Stimulated activated CD4-positive, alpha-beta T cell treated with anti-CD3 and anti-CD28 coated beads, TNF-alpha, amount 100 ng/mL, for 1 hour (primary cell): ENCODE measurements at regions not wholly inside any gene's neighbourhood (a gene's known extent, or its start where the extent isn't known, plus 50 kb on each side); places are given as distances from the start of the nearest gene placed in this dataset.
"Not testable (repeated sequence)": the region's sequence is repeated elsewhere in the genome, so short reads cannot be mapped to it uniquely, and the experiment has no call there.

Source experiments
- DNase-seq, 3 donors: peaks; one replicate each; pipeline ENCODE4 v3.0.0-alpha.2; 2020; ENCODE audit warnings: low read depth in 3 of 3, low spot score in 1 of 3

DNA sequence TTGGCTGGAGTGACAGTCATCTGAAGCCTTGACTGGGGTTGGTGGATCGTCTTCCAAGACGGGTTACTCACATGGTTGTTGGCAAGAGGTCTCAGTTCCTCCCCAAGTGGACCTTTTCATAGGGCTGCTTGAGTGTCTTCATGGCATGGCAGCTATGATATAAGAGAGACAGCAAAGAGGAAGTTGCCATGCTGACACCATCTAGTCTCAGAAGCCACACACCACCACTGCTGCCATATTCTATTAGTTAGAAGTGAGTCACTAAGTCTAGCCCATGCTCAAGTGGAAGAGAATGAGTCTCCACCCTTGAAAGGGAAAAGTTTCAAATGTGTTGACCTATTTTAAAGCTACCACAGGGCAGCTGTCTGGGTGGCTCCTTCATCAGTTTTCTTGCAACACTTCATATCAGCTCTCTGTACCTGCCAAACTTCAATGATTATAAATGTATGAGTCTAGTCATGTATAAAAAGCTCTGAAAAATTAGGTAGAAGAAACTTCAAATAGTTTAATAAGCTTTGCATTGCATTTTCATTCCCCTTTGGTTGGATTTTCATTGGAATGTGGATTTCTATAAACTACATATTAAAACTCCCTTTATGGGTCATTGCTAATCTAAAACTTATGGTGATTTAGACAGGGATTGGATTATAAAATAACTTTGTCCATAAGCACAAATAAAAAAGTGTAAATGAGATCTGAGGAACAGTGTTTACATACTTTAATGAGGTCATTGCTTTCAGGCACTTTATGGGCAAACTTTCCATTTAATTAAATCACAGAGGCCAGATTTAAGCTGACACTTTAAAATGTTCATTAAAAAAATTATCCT, 68.0 kb upstream of the ATXN3L start:
- DNase-seq = no peak

DNA sequence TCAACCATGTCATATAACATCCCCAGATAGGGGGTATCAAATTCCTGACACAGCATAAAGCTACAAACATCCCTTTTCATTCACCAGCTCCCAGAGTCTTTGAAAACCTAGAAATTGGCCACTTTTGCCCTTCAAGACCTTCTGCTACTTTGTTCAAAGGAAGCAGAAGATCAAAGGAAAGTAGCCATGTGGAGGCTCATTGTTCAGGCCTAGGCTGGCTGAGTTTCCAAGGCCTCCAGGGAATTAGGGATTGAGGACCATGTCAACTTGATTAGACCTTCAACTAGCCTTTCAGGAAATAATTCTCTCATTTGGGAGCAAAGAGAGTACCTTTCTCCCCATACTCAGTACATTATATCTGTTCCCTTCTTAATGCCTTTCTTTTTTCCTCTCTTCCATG, 66.8 kb upstream of the ATXN3L start:
- DNase-seq = no peak

DNA sequence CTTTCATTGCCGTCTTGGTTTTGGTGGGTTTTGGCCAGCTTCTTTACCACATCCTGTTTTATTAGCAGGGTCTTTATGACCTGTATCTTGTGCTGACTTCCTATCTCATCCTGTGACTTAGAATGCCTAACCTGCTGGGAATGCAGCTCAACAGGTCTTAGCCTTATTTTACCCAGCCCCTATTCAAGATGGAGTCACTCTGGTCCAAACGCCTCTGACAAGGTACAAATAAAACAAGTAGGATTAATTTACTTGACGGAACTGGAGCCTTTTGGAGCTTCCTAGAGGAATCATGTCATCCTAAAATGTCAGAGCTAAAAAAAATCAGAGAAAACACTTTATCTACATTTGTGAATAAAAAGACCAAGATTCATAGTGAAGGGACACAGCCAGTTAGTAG, 66.2 kb upstream of the ATXN3L start:
- no peak for DNase-seq

DNA sequence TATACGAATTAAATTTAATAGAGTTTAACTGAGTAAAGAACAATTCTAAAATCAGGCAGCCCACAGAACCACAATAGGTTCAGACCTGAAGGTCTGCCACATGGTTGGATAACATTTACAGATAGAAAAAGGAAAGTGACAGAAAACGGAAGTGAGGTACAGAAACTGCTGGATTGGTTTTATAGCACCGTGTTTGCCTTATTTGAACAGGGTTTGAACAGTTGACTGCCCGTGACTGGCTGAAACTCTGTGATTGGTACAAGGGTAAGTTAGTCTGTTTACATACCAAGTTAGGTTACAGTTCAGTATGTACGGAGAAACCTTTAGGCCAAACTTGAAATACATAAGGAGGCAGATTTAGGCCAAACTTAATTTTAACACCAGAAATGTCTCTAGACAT, 64.1 kb upstream of the ATXN3L start:
- no peak for DNase-seq

DNA sequence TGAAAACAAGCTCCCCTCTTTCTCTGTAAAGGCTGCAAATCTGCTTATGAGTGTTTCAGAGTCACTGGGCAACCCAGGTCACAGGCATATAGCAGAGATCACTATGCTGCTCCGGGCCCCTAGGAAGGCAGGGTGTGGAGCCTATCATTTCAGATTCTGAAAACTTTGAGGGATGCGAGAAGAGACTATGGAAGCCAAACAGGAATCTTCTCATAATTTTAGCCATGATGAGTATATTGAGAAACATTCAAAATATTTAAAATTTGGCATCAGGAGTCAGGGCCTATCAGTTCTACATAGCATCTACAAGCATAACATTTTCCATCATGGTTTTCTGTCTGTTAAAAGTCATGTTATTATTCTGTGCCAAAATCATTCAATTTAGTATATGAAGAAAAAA, 61.7 kb upstream of the ATXN3L start:
- no peak for DNase-seq

DNA sequence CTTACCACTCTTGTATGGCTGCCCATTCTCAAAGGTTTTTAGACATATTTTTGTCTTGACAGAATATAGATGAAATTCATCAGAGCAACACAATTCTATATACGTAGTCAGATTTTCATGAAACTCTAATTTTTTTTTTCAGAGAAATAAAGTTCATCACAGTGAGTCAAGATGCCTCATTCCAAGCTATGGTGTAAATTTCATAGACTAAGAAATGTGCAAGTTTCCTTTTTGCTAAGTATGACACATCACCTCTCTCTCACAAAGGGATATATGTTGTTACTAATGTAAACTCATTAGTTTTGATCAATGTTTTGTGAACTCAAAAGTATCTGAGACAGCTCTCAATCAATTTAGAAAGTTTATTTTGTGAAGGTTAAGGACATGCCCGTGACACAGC, 60.4 kb upstream of the ATXN3L start:
- DNase-seq = no peak

DNA sequence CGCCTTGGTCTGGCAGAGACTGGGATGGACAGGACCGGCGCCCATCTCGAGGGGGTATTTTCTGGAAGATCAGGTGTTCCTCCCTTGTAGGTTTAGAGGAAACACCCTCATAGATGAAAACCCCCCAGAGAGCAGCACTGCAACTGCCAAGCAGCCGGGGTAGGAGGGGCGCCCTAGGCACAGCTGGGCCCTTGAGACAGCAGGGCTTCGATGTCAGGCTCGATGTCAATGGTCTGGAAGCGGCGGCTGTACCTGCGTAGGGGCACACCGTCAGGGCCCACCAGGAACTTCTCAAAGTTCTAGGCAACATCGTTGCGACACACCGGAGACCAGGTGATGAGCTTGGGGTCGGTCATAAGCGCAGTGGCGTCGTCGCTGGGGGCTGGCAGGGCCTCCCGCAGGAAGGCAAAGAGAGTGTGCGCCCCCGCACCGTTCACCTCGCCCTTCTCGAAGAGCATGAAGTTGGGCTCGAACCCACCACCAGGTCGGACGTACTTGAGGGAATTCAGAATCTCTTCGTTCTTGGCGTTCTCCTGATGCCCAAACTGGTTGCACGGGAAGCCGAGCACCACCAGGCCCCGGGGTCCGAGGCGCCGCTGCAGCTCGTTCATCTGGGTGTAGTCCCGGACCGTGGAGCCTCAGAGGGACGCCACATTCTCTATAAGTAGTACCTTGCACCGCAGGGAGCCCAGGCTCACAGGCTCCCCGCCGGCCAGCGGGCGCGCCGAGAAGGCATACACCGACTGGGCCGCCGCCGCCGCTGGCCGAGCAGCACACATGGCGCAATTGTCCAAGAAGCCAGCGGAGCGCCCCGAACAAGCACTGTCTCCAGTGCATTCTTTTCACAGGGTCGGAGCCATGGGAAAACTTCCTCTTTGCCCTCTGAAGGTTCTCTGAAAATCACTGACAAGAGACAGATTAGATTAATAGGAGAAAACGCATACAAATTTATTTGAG, 59.0 kb upstream of the ATXN3L start:
- not testable (repeated sequence) for DNase-seq

DNA sequence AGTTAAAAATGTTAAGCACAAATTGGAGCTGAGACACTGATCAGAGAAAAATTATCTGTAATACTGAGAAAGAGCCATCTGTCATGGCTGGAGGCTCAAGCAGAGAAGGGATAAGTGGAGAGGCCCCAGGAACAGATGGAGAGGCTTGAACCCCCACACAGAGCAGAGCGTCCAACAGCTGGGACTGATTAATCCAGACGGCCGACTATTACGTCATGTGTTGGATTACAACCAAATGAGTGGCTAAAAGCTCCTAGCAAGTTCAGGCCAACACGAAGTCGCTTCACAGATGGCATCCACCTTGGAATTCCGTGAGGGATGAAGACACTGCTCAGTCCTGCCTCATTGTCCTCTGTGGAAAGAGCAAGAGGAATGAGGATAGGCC, 57.7 kb upstream of the ATXN3L start:
- DNase-seq = no peak

DNA sequence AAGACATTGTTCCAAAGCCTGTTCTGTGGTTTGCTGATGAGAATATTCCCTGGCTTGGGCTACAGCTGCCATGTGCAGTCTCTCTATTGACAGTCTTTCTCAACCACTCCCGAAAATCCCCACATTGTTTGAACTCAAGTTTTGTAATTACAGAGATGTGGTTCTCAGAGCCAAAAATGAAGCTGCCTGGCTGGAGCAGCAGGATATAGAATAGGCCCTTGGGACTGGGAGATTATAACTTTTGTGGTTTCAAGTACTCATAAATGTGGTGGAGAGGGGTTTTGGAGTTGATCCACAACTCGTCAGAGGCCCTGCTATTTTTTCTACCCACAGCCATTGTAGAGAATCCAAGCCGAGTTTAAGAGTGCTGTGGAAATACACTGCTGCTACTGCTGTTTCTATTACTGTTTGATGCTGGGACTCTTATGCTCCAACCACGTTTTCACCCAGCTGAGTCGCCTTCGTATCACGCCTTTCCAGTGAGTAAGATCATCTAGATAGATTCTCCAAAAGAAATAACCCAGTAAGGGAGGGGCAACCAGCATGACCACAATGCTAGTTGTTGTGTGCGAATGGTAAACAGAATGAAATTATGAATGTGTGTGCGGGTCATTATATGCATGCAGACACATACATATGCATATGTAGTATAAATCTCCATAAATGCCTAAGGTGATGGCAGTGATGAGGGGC, 57.1 kb upstream of the ATXN3L start:
- no peak for DNase-seq

DNA sequence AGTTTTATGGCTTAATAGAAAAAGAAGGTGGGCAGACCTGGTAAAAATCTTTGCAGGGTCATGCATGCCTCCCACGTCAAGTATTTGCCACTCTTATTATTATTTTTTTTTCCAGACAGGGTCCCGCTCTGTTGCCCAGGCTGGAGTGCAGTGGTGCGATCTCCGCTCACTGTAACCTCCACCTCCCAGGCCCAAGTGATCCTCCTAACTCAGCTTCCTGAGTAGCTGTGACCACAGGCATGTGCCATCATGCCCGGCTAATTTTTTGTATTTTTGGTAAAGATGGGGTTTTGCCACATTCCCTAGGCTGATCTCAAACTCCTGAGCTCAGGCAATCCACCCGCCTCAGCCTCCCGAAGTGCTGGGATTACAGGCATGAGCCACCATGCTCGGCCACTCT, 55.7 kb upstream of the ATXN3L start:
- not testable (repeated sequence) for DNase-seq

DNA sequence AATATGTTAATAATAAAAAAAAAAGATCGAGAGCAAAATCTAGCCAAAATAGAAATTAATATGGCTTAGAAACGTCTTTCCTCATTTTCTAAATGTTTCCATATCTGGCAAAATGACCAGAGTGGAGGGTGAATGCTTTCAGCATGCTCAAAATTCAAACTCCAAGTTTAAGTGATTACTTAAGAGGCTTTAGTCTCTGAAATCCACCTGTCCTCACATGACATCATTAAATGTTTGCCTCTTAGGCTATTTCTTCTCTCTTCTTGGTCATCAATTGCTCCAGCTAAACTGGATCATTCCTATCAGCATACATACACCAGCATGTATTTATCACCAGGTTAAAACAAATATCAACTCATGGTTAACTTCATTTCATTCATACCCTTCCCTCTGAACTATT, 54.5 kb upstream of the ATXN3L start:
- no peak for DNase-seq

DNA sequence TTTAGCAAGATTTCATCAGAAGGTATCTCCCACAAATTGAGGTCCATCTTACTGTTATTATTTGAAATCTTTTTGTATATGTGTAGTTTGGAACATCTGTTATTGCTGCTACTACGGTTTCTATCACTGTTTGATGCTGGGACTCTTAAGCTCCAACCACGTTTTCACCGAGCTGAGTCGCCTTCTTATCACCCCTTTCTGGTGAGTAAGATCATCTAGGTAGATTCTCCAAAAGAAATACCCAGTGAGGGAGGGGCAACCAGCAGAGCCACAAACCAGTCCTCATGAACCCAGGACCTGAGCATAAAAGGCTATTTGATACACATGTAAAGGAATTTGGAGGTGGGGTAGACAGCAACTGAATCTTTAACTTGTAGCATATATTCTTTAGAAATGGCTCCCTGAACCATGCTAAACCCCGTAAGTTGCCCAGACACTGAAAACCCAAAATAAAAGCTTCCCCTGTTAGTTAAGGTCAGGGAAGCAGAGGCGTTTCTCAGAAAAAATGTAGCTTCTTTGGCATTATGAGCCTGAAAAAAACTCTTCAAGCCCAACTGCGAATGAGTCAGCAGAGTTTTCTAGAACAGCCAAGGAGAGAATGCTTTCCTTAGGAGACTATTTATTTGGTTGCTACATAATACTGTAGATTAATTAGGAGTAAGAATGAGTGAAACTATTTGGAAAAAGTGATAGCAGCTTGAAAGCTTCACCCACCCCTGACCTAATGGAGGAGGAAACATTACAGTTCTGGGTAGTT, 53.8 kb upstream of the ATXN3L start:
- DNase-seq = no peak

DNA sequence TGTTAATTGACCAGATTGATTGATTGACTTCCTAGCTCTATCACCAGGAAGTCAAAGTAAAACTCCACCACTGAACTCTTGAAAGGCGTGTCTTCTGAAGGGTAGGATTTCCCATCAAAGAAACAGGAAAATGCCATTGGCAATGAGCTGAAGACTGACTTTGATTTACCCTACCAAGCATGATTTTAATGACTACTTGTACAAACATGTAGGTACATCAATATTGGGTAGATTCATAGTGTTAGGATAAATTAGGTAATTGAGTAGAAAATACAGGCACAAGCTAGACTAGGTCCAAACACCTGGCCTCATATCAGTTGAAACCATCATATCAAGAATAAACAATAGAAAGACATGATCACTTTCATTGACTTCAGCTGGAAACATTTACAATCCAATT, 53.2 kb upstream of the ATXN3L start:
- no peak for DNase-seq

DNA sequence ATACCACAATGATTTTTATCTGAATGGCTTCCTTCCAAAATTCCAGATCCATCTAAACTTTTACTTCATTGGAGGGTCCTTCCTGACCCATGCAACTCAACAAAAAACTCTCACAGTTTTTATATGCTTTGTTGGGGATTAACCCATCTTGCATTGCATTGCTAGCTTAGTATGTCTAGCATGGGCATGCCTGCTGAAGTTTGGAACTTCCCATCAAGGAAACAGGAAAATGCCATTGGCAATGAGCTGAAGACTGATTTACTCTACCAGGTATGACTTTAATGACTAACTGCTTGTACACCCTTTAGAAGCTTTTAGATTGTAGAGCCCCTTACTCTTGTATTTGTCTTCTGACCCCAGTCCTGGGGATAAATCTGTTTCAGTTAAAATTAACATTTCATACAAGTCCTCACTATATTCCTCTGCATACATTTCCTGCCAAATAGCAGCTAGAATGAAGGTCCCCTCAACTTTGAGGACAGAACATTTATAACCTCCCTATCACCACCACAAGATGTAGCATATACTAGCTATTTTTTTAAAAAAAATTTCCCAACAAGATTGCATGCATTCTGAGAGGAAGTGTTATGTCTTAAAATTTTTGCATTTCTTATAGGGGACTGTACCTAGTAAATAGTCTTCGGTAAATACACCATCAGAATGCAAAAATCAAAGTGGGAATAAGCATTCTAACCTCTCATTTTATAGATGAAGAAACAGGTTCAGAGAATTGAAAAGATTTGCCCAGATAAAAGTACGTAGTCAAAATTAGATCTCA, 52.5 kb upstream of the ATXN3L start:
- DNase-seq = no peak

DNA sequence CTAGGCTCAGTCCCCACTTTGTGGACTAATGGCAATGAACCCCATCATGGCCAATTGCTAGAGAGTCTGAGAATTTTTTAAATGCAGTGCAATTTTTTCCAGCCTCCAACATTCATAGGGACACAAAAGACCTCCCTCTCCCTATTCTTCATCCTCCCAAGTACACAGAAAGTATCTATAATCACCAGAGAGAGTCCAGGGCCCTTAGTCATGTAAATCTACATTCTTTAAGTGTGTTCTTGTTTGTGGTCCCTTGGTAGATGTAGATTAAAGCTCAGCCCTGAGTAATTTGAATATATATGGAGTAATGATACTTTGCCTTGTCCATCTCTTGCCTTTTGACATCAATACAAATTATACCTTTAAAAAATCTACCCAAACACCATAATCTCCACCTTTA, 51.3 kb upstream of the ATXN3L start:
- no peak for DNase-seq

DNA sequence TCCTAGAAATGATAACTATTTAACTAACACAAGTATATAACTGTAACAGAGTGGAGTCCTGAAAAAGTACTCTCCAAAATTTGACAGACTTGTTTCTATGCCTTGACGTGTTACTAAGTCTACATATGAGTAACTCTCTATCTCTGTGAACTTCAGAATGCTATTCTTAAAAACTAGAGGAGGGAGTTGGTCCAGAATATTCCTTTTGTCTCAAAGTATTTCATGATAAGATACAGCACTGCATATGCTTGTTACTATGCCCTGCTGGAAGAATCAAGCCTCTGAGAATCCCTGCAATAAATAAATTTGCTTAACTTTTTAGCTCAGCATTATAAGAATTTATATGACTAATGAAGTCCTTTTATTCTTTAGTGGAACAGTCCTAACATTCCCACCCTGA, 50.9 kb upstream of the ATXN3L start:
- DNase-seq = no peak
